Keratinocyte (primary cell): ENCODE measurements at regions not wholly inside any gene's neighbourhood (a gene's known extent, or its start where the extent isn't known, plus 50 kb on each side); places are given as distances from the start of the nearest gene placed in this dataset.

ENCODE experiments used
- DNase-seq: peaks from one replicate; pipeline ENCODE4 v3.0.0-alpha.2; 2011; ENCODE audit warnings: low read depth, missing footprints, low spot score
- FAIRE-seq: peaks from 2 replicates; lab custom pipeline; 2011; peaks lifted over from hg19 to GRCh38; lab: Jason Lieb, UNC
- H2AFZ ChIP-seq: 2 replicates; pipeline ENCODE4 v1.6.0; 2012; ENCODE audit warnings: low read length, control low read depth, inconsistent platforms; ENCODE audit not compliant: control insufficient read depth
- H3K27ac ChIP-seq: 2 replicates; pipeline ENCODE4 v1.5.1; 2011; ENCODE audit warnings: low read length; ENCODE audit not compliant: control insufficient read depth, insufficient read depth
- H3K27me3 ChIP-seq: 3 replicates; pipeline ENCODE4 v1.6.0; 2011; ENCODE audit warnings: low read length; ENCODE audit not compliant: control insufficient read depth, insufficient read depth; ENCODE audit errors: extremely low read depth
- H3K36me3 ChIP-seq, 2 experiments: 2 replicates in 1 of 2; 3 replicates in 1 of 2; pipeline ENCODE4 v1.5.1; 2011; ENCODE audit warnings: low read length in 2 of 2, mild to moderate bottlenecking in 1 of 2; ENCODE audit not compliant: control insufficient read depth in 2 of 2, insufficient read depth in 2 of 2; ENCODE audit errors: extremely low read depth in 1 of 2
- H3K4me1 ChIP-seq: 3 replicates; pipeline ENCODE4 v1.5.1; 2011; ENCODE audit warnings: low read length; ENCODE audit not compliant: control insufficient read depth, insufficient read depth; ENCODE audit errors: extremely low read depth
- H3K4me2 ChIP-seq: 3 replicates; pipeline ENCODE4 v1.6.0; 2011; ENCODE audit warnings: low read depth, low read length; ENCODE audit not compliant: control insufficient read depth, insufficient read depth; ENCODE audit errors: extremely low read depth
- H3K4me3 ChIP-seq, 3 experiments: fragments of 200-600 bp in 1 of 3; sonication (generic) in 1 of 3; 2 replicates in 2 of 3; 3 replicates in 1 of 3; pipeline ENCODE4 v1.5.1; 2011 to 2016; ENCODE audit warnings: low read length in 3 of 3, mild to moderate bottlenecking in 3 of 3, control low read depth in 2 of 3, inconsistent platforms in 1 of 3, low read depth in 1 of 3, mixed read lengths in 1 of 3, mixed run types in 1 of 3, moderate library complexity in 1 of 3; ENCODE audit not compliant: control insufficient read depth in 2 of 3, insufficient read depth in 2 of 3; ENCODE audit errors: extremely low read depth in 1 of 3
- H3K79me2 ChIP-seq: 2 replicates; pipeline ENCODE4 v1.6.0; 2012; ENCODE audit warnings: low read length; ENCODE audit not compliant: control insufficient read depth, insufficient read depth
- H3K9ac ChIP-seq: 3 replicates; pipeline ENCODE4 v1.6.0; 2011; ENCODE audit warnings: low read length; ENCODE audit not compliant: control insufficient read depth, insufficient read depth; ENCODE audit errors: extremely low read depth
- H3K9me1 ChIP-seq: 3 replicates; pipeline ENCODE4 v1.6.0; 2011; ENCODE audit warnings: low read length; ENCODE audit not compliant: control insufficient read depth, insufficient read depth; ENCODE audit errors: extremely low read depth
- H3K9me3 ChIP-seq: 2 replicates; pipeline ENCODE4 v1.5.1; 2012; ENCODE audit warnings: low read depth, low read length; ENCODE audit not compliant: control insufficient read depth
- H4K20me1 ChIP-seq: 3 replicates; pipeline ENCODE4 v1.6.0; 2011; ENCODE audit warnings: low read length; ENCODE audit not compliant: control insufficient read depth, insufficient read depth; ENCODE audit errors: extremely low read depth
- EZH2 ChIP-seq: IDR thresholded peaks from one replicate; pipeline ENCODE4 v1.6.1; 2012; ENCODE audit warnings: inconsistent platforms, mild to moderate bottlenecking, low read length, moderate library complexity
- dilution Hi-C: fragments of 300-500 bp; cut with MboI; formaldehyde crosslinking; loops from one replicate; pipeline ENCODE4 v1.7.0; 2020; ENCODE audit warnings: low sequenced_read_pairs; ENCODE audit not compliant: extremely low pct_ligation_motif_present
- TF ChIP-seq, protein P1 (sequence below), 3 experiments: IDR thresholded peaks in 1 of 3; conservative IDR thresholded peaks in 1 of 3; optimal IDR thresholded peaks in 1 of 3; 2 replicates in 2 of 3; 3 replicates in 1 of 3; pipeline versions ENCODE3 to v1.5.1; 2011; ENCODE audit warnings: low read length in 3 of 3, mild to moderate bottlenecking in 3 of 3, moderate library complexity in 2 of 3, control low read depth in 1 of 3, inconsistent platforms in 1 of 3; ENCODE audit not compliant: insufficient read depth in 2 of 3; ENCODE audit errors: extremely low read depth in 1 of 3

DNA sequence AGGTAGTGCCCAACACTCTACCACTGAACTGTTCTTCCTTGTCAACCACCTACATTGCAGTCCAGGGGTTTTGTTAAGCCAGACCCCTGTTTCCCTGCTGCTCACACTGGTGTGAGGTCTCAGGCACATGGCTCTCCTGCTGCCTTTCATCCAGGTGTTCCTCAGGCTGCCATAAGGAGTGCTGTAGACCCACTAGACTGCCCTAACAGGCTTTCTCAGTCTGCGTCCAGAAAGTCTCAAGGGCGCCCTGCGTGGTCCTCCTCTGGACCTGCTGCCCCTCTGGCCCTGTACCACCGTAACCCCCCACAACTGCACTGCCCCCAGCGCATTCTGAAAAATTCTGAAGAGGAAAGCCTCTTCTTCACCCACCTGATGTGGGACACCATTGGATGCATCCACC is 225.7 kb upstream of the ANKRD30A start:
- no peaks in the 10 kb centered on the region for H3K9me1 ChIP-seq
- no peak overlapping the region for H3K4me3 ChIP-seq
- no peak overlapping the region for H3K27ac ChIP-seq
- H4K20me1 ChIP-seq = no peaks in the 10 kb centered on the region
- H3K79me2 ChIP-seq = no peaks in the 10 kb centered on the region
- dilution Hi-C loops = no loop called here
- no peak for DNase-seq
- H3K27me3 ChIP-seq = no peaks in the 10 kb centered on the region
- H3K4me2 ChIP-seq = no peak overlapping the region
- no peak for FAIRE-seq
- no peak overlapping the region for H2AFZ ChIP-seq
- no peak for TF ChIP-seq EZH2
- TF ChIP-seq, protein P1, sequence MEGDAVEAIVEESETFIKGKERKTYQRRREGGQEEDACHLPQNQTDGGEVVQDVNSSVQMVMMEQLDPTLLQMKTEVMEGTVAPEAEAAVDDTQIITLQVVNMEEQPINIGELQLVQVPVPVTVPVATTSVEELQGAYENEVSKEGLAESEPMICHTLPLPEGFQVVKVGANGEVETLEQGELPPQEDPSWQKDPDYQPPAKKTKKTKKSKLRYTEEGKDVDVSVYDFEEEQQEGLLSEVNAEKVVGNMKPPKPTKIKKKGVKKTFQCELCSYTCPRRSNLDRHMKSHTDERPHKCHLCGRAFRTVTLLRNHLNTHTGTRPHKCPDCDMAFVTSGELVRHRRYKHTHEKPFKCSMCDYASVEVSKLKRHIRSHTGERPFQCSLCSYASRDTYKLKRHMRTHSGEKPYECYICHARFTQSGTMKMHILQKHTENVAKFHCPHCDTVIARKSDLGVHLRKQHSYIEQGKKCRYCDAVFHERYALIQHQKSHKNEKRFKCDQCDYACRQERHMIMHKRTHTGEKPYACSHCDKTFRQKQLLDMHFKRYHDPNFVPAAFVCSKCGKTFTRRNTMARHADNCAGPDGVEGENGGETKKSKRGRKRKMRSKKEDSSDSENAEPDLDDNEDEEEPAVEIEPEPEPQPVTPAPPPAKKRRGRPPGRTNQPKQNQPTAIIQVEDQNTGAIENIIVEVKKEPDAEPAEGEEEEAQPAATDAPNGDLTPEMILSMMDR (optimal IDR thresholded peaks at IDR 0.05 in 1 of 3, IDR thresholded peaks at IDR 0.05 in 1 of 3, conservative IDR thresholded peaks at IDR 0.05 in 1 of 3; ENCODE audit: extremely low read depth in 1 of 3, insufficient read depth in 2 of 3, low read length in 3 of 3) = no peak
- H3K9ac ChIP-seq = no peak overlapping the region
- H3K9me3 ChIP-seq = no peaks in the 10 kb centered on the region
- H3K4me1 ChIP-seq = no peaks in the 10 kb centered on the region
- H3K36me3 ChIP-seq = no peaks in the 10 kb centered on the region

DNA sequence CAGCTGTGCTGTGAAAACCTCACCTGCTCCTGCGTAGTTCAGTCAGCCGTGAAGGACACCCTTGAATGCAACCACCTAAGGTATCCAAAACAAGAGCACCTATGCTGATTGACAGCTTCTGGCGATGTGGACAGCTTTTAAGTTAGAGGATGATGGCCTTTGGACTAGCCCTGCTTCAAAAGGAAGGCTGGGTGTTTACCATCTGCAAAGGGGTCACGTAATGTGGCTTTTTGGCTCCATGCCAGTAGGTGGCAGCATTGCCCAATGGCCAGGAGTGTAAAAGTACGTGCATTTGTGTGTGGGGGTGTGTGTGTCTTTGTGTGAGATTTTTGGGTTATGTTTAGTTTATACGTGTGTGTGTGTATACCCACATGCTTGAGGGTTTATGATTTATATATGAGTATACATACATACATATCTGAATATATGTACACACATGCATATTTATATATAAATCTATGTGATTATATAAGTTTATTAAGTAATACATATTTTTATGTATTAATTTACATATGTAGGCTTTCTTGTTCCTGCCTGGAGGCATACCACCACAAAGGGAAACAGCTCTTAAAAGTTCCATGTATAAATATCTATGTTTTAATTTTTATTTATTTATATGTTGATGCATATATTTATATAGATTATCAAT is 236.3 kb upstream of the ANKRD30A start:
- no peak overlapping the region for H2AFZ ChIP-seq
- no peaks in the 10 kb centered on the region for H3K4me1 ChIP-seq
- dilution Hi-C loops = no loop called here
- DNase-seq = no peak
- H3K9ac ChIP-seq = no peak overlapping the region
- no peaks in the 10 kb centered on the region for H3K9me3 ChIP-seq
- H3K36me3 ChIP-seq = no peaks in the 10 kb centered on the region
- H3K79me2 ChIP-seq = no peaks in the 10 kb centered on the region
- H3K27ac ChIP-seq = no peak overlapping the region
- TF ChIP-seq EZH2 = no peak
- TF ChIP-seq, protein P1 (optimal IDR thresholded peaks at IDR 0.05 in 1 of 3, IDR thresholded peaks at IDR 0.05 in 1 of 3, conservative IDR thresholded peaks at IDR 0.05 in 1 of 3; ENCODE audit: extremely low read depth in 1 of 3, insufficient read depth in 2 of 3, low read length in 3 of 3) = peak; percentile 41 to 77 (median 54)
- H4K20me1 ChIP-seq = no peaks in the 10 kb centered on the region
- no peak overlapping the region for H3K4me2 ChIP-seq
- FAIRE-seq = no peak
- H3K27me3 ChIP-seq = no peaks in the 10 kb centered on the region
- no peaks in the 10 kb centered on the region for H3K9me1 ChIP-seq
- no peak overlapping the region for H3K4me3 ChIP-seq
